ENCODE measurements at regions not wholly inside any gene's neighbourhood (a gene's known extent, or its start where the extent isn't known, plus 50 kb on each side); places are given as distances from the start of the nearest gene placed in this dataset.

- Mint-ChIP-seq H3K36me3 (ENCODE audit: low read depth) (no peaks in the 10 kb centered on the region), H3K9me3 (no peaks in the 10 kb centered on the region)
Observed at GRCh38 chr9:89872913-89873707, 268.3 kb downstream of the GADD45G start.

DNA sequence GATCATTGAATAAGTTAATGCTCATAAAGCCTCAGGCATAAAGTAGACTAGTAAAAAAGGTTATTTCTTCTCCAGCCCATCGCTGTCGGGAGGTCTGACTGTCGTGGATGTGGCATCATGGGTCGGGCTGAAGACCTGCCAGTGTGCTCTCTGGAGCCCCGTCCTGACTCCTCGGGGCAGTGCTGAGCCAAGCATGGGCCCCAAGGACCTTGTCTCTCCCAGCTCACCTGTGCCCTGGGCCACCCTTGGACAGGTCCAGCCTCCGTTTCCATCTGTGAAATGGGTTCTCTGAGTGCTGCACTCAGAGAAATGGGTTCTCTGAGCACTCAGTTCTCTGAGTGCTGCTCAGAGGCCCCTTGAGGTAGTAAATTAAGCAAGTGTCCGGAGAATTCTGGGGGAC is 269.0 kb downstream of the GADD45G start:
- Mint-ChIP-seq H3K36me3 (ENCODE audit: low read depth) (no peaks in the 10 kb centered on the region), H3K27me3 (no peaks in the 10 kb centered on the region), H3K4me1 (ENCODE audit: low read depth) (no peaks in the 10 kb centered on the region), H3K9me3 (no peaks in the 10 kb centered on the region), H3K4me3 (no peak overlapping the region), H3K27ac (no peak overlapping the region)
- peak; percentile 12 for DNase-seq

More at GRCh38 chr9:89872913-89873707, 268.3 kb downstream of the GADD45G start:
- H3K27me3 Mint-ChIP-seq = no peaks in the 10 kb centered on the region
- no peak overlapping the region for H3K27ac Mint-ChIP-seq
- H3K4me3 Mint-ChIP-seq = no peak overlapping the region
- DNase-seq = peak; percentile 11
- no peaks in the 10 kb centered on the region for H3K4me1 Mint-ChIP-seq (ENCODE audit: low read depth)

- Mint-ChIP-seq H3K27ac (no peak overlapping the region), H3K36me3 (ENCODE audit: low read depth) (no peaks in the 10 kb centered on the region), H3K27me3 (no peaks in the 10 kb centered on the region), H3K4me3 (no peak overlapping the region), H3K4me1 (ENCODE audit: low read depth) (no peaks in the 10 kb centered on the region), H3K9me3 (no peaks in the 10 kb centered on the region)
- DNase-seq = peak; percentile 20
Observed at GRCh38 chr9:89874351-89875321, 269.8 kb downstream of the GADD45G start.

- H3K36me3 Mint-ChIP-seq (ENCODE audit: low read depth) = no peaks in the 10 kb centered on the region
- H3K4me1 Mint-ChIP-seq (ENCODE audit: low read depth) = no peaks in the 10 kb centered on the region
- H3K27me3 Mint-ChIP-seq = no peaks in the 10 kb centered on the region
- no peak overlapping the region for H3K4me3 Mint-ChIP-seq
- DNase-seq = peak; percentile 12
- no peaks in the 10 kb centered on the region for H3K9me3 Mint-ChIP-seq
- no peak overlapping the region for H3K27ac Mint-ChIP-seq
Observed at GRCh38 chr9:89877051-89878002, 272.5 kb downstream of the GADD45G start.

DNA sequence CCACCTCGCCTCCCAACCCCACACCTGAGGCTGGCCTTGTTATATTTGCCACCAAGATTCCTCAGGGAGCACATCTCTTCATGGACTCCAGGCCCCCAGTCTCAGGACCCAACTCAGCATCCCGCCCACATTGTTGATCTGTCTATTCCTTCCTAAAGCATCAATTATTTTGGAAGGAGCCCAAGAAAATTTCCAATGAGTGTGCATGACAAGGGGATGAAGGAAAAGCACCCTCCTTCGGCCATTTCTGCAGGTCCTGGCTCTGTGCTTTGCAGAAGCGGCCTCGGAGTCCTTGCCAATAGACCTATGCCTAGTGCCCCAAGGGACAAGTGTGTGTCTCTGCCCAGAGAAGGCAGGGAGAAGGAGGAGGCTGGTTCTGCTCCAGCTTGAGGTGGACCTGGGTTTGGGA is 273.2 kb downstream of the GADD45G start:
- no peak overlapping the region for H3K27ac Mint-ChIP-seq
- H3K9me3 Mint-ChIP-seq = no peaks in the 10 kb centered on the region
- no peaks in the 10 kb centered on the region for H3K27me3 Mint-ChIP-seq
- H3K4me1 Mint-ChIP-seq (ENCODE audit: low read depth) = no peaks in the 10 kb centered on the region
- peak; percentile 14 for DNase-seq
- no peak overlapping the region for H3K4me3 Mint-ChIP-seq
- no peaks in the 10 kb centered on the region for H3K36me3 Mint-ChIP-seq (ENCODE audit: low read depth)

DNA sequence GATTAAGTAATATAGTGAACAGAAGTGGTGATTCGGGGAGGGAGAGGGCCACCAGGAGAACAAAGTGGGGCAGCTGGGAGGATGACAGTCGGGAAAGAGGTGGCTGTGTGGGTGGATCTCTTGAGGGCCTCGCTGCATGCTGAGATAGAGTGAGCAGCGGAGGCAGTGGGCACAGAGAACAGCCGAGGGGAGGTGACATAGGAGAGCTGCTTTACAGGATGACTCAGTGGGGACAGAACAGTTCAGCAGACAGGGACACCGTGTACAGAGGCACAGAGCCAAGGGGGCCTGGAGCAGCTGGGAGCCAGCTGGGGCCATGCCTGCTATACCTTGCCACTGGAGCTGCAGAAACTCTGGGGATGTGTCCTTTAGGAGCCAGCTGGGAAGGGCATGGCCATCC is 273.9 kb downstream of the GADD45G start:
- Mint-ChIP-seq H3K36me3 (ENCODE audit: low read depth) (no peaks in the 10 kb centered on the region), H3K4me1 (ENCODE audit: low read depth) (no peaks in the 10 kb centered on the region), H3K27me3 (no peaks in the 10 kb centered on the region), H3K9me3 (no peaks in the 10 kb centered on the region), H3K27ac (no peak overlapping the region), H3K4me3 (no peak overlapping the region)
- DNase-seq = peak; percentile 25

DNA sequence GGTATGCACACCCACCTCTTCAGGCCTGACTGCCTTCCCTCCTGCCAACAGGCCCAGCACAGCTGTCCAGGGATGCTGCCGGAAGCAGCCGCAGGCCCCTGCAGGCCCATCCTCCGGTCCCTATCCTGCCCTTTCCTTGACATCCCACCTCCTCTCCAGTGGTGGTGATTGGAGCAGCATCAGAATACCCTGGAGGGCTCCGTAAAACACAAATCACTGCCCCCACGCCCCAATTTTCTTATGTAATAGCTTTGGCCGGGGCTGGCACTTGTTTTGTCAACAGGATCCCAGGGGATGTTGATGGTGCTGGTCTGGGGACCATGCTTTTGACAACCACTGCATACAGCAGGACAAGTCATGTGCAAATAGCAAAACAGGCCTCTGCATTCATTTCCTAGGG is 274.5 kb downstream of the GADD45G start:
- no peak overlapping the region for H3K4me3 Mint-ChIP-seq
- H3K36me3 Mint-ChIP-seq (ENCODE audit: low read depth) = no peaks in the 10 kb centered on the region
- H3K27ac Mint-ChIP-seq = no peak overlapping the region
- H3K4me1 Mint-ChIP-seq (ENCODE audit: low read depth) = no peaks in the 10 kb centered on the region
- H3K27me3 Mint-ChIP-seq = no peaks in the 10 kb centered on the region
- DNase-seq = peak; percentile 7
- H3K9me3 Mint-ChIP-seq = no peaks in the 10 kb centered on the region

GRCh38 chr9:89879701-89880100 is 274.9 kb downstream of the GADD45G start:
- H3K4me1 Mint-ChIP-seq (ENCODE audit: low read depth) = no peaks in the 10 kb centered on the region
- H3K27ac Mint-ChIP-seq = no peak overlapping the region
- H3K27me3 Mint-ChIP-seq = no peaks in the 10 kb centered on the region
- DNase-seq = peak; percentile 22
- H3K9me3 Mint-ChIP-seq = no peaks in the 10 kb centered on the region
- no peak overlapping the region for H3K4me3 Mint-ChIP-seq
- H3K36me3 Mint-ChIP-seq (ENCODE audit: low read depth) = no peaks in the 10 kb centered on the region

DNA sequence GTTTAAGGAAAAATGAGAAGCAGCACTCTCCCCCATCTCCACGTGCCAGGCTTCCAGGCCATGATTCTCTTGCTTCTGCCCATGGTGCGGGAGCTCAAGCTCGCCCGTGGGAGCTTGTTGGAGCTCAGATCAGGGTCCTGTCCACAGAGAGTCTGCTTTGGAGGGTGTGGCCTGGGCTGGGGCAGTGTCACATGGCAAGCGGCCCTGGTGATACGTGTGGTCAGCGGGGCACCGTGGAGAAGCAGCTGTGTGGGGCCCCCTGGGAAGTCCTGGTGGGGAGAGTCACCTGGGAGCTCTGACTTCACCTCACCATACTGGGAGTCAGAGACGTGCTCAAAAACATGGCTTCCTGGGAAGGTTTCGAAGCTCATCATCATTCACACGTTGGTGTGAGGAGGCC is 275.3 kb downstream of the GADD45G start:
- peak; percentile 3 for DNase-seq
- Mint-ChIP-seq H3K4me1 (ENCODE audit: low read depth) (no peaks in the 10 kb centered on the region), H3K4me3 (no peak overlapping the region), H3K36me3 (ENCODE audit: low read depth) (no peaks in the 10 kb centered on the region), H3K27me3 (no peaks in the 10 kb centered on the region), H3K27ac (no peak overlapping the region), H3K9me3 (no peaks in the 10 kb centered on the region)

GRCh38 chr9:89880721-89881120 is 275.9 kb downstream of the GADD45G start:
- no peaks in the 10 kb centered on the region for H3K9me3 Mint-ChIP-seq
- no peak overlapping the region for H3K27ac Mint-ChIP-seq
- H3K36me3 Mint-ChIP-seq (ENCODE audit: low read depth) = no peaks in the 10 kb centered on the region
- H3K4me3 Mint-ChIP-seq = no peak overlapping the region
- no peaks in the 10 kb centered on the region for H3K27me3 Mint-ChIP-seq
- no peaks in the 10 kb centered on the region for H3K4me1 Mint-ChIP-seq (ENCODE audit: low read depth)
- DNase-seq = no peak

- Mint-ChIP-seq H3K9me3 (no peaks in the 10 kb centered on the region), H3K36me3 (ENCODE audit: low read depth) (no peaks in the 10 kb centered on the region), H3K4me3 (no peak overlapping the region), H3K27ac (no peak overlapping the region), H3K27me3 (no peaks in the 10 kb centered on the region), H3K4me1 (ENCODE audit: low read depth) (no peaks in the 10 kb centered on the region)
- DNase-seq = peak; percentile 8
Observed at GRCh38 chr9:89881431-89881830, 276.6 kb downstream of the GADD45G start.

GRCh38 chr9:89882930-89883361 is 278.1 kb downstream of the GADD45G start:
- Mint-ChIP-seq H3K27ac (no peak overlapping the region), H3K4me1 (ENCODE audit: low read depth) (no peaks in the 10 kb centered on the region), H3K4me3 (no peak overlapping the region), H3K9me3 (no peaks in the 10 kb centered on the region), H3K36me3 (ENCODE audit: low read depth) (no peaks in the 10 kb centered on the region), H3K27me3 (no peaks in the 10 kb centered on the region)
- peak; percentile 23 for DNase-seq

- Mint-ChIP-seq H3K27me3 (no peaks in the 10 kb centered on the region), H3K4me1 (ENCODE audit: low read depth) (no peaks in the 10 kb centered on the region), H3K36me3 (ENCODE audit: low read depth) (no peaks in the 10 kb centered on the region), H3K9me3 (no peaks in the 10 kb centered on the region), H3K27ac (no peak overlapping the region), H3K4me3 (no peak overlapping the region)
- DNase-seq = peak; percentile 20
Observed at GRCh38 chr9:89883401-89884341, 278.9 kb downstream of the GADD45G start.

Measured in activated T-cell treated with anti-CD3 and anti-CD28 coated beads, Interleukin-2, amount 50 U/mL, for 24 hours (primary cell).